Endothelial cell (in vitro differentiated cells): ENCODE measurements at regions not wholly inside any gene's neighbourhood (a gene's known extent, or its start where the extent isn't known, plus 50 kb on each side); places are given as distances from the start of the nearest gene placed in this dataset.

Experiments used
- DNase-seq: peaks from one replicate; pipeline ENCODE4 v3.0.0; 2021; ENCODE audit warnings: low spot score
- H3K27ac Mint-ChIP-seq: one replicate; pipeline ENCODE4 v1.8.0; 2021; ENCODE audit warnings: mixed read lengths, inconsistent platforms; ENCODE audit not compliant: unreplicated experiment
- H3K27me3 Mint-ChIP-seq: one replicate; pipeline ENCODE4 v1.8.0; 2021; ENCODE audit warnings: mild to moderate bottlenecking, moderate library complexity, mixed read lengths, inconsistent platforms; ENCODE audit not compliant: unreplicated experiment
- H3K36me3 Mint-ChIP-seq: one replicate; pipeline ENCODE4 v1.8.0; 2021; ENCODE audit warnings: mild to moderate bottlenecking, low read depth, mixed read lengths, inconsistent platforms; ENCODE audit not compliant: unreplicated experiment
- H3K4me1 Mint-ChIP-seq: one replicate; pipeline ENCODE4 v1.8.0; 2021; ENCODE audit warnings: mild to moderate bottlenecking, mixed read lengths, inconsistent platforms; ENCODE audit not compliant: unreplicated experiment
- H3K4me3 Mint-ChIP-seq: one replicate; pipeline ENCODE4 v1.8.0; 2021; ENCODE audit warnings: mild to moderate bottlenecking, mixed read lengths, inconsistent platforms; ENCODE audit not compliant: unreplicated experiment
- H3K9me3 Mint-ChIP-seq: one replicate; pipeline ENCODE4 v1.8.0; 2021; ENCODE audit warnings: mixed read lengths, inconsistent platforms; ENCODE audit not compliant: unreplicated experiment
- TF ChIP-seq, protein P1 (sequence below): fragments of 200-600 bp; sonication (generic); IDR thresholded peaks from one replicate; pipeline ENCODE4 v1.5.0; 2021; ENCODE audit warnings: antibody characterized with exemption; ENCODE audit not compliant: unreplicated experiment

DNA sequence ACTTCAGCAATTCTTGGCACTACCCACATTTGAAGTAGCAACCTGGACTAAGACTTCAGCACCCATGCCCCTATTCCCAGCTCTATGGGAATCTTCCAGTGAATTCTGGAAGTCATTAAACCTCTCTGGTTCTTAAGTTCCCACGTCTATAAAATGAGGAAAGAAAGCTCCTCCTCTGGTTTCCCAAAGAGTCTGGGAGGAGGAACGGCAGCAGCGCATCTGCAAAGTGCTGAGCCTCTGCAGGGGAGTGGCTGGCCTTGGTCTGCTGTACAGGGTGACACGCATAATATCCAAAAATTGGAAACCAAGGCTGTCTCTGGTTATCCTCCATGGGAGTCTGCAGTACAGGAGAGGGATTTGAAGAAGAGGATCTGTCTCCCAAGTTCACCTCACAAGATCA is 73.6 kb upstream of the TP53I11 start:
- H3K27me3 Mint-ChIP-seq = peaks cover 10% of the 10 kb centered on the region
- no peak overlapping the region for H3K4me3 Mint-ChIP-seq
- H3K4me1 Mint-ChIP-seq = peaks cover 45% of the 10 kb centered on the region
- TF ChIP-seq, protein P1, sequence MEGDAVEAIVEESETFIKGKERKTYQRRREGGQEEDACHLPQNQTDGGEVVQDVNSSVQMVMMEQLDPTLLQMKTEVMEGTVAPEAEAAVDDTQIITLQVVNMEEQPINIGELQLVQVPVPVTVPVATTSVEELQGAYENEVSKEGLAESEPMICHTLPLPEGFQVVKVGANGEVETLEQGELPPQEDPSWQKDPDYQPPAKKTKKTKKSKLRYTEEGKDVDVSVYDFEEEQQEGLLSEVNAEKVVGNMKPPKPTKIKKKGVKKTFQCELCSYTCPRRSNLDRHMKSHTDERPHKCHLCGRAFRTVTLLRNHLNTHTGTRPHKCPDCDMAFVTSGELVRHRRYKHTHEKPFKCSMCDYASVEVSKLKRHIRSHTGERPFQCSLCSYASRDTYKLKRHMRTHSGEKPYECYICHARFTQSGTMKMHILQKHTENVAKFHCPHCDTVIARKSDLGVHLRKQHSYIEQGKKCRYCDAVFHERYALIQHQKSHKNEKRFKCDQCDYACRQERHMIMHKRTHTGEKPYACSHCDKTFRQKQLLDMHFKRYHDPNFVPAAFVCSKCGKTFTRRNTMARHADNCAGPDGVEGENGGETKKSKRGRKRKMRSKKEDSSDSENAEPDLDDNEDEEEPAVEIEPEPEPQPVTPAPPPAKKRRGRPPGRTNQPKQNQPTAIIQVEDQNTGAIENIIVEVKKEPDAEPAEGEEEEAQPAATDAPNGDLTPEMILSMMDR = no peak
- peaks cover 5% of the 10 kb centered on the region for H3K36me3 Mint-ChIP-seq
- DNase-seq = no peak
- H3K27ac Mint-ChIP-seq = peak overlapping the region; percentile 38
- no peaks in the 10 kb centered on the region for H3K9me3 Mint-ChIP-seq

DNA sequence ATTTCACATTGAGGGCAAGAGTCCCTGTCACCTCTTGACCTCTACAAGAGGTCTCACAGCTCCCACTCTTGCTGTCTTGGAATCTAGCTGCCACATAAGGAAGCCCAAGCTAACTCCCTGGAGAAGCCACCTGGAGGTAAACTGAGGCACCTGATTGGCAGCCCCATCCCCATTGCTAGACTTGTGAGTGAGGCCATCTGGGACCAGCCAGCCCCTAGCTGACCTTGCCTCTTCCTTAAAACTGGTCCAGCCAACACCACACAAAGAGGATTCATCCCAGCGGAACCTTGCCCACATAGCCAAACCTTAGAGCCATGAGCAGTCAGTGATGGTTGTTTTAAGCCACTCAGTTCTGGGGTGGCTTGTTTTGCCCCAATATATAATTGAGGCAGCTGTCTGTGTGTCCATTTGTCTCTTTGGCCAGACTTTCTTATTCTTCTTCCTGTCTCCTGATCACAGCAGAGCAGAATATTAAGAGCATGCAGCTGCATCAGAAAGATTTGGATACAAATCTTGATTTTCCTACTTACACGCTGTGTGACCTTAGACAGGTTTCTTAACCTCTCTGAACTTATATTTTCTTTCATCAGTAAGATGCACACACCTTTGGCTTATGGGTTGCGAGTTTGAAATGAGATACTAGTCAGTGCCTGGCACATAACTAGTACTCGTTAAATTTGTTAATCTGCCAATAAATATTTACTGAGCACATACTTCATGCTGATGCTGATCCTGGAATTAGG is 74.3 kb upstream of the TP53I11 start:
- no peak for DNase-seq
- TF ChIP-seq, protein P1 = no peak
- Mint-ChIP-seq H3K4me3 (peak overlapping the region; percentile 28), H3K27me3 (peaks cover 10% of the 10 kb centered on the region), H3K4me1 (peaks cover 43% of the 10 kb centered on the region), H3K9me3 (no peaks in the 10 kb centered on the region), H3K36me3 (peaks cover 5% of the 10 kb centered on the region), H3K27ac (peak overlapping the region; percentile 97)

DNA sequence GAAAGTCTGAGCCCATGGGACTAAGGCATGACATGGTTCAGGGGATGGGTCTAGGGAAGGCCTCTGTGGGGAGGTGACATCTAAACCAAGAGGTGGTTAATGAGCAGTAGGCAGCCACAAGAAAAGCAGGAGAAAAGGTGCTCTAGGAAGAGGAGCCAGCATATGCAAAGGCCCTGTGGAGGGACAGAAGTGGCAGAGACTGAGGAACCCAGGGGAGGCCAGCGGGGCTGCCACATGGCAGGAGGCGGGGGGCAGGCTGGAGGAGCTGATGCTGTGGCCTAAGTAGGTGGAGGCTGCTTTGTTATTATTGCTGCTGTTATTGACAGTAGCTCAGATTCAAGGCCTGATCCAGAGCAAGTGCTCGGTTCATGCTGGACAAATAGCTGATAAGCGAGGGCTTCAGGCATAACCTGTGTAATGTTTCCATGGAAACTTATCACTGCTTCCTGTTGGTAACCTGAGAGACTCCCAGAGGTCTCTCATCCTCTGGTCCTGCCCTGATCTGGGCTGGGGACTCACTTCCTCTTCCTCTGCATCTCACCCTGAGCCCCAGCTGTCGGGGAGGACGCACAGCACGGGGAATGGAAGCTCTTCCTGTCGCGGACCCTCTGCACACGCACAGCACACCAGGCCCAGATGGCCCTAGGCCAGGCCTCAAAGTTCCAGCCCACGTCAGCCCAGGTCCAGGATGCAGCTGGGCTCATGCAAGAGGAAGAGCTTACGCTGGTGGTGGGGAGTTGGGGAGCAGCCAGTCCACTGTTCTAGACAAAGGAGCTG is 75.2 kb upstream of the TP53I11 start:
- peaks cover 10% of the 10 kb centered on the region for H3K27me3 Mint-ChIP-seq
- peak overlapping the region; percentile 62 for H3K4me3 Mint-ChIP-seq
- H3K4me1 Mint-ChIP-seq = peaks cover 34% of the 10 kb centered on the region
- no peaks in the 10 kb centered on the region for H3K9me3 Mint-ChIP-seq
- H3K36me3 Mint-ChIP-seq = peaks cover 5% of the 10 kb centered on the region
- peak overlapping the region; percentile 97 for H3K27ac Mint-ChIP-seq
- DNase-seq = peak; percentile 73
- TF ChIP-seq, protein P1 = no peak

DNA sequence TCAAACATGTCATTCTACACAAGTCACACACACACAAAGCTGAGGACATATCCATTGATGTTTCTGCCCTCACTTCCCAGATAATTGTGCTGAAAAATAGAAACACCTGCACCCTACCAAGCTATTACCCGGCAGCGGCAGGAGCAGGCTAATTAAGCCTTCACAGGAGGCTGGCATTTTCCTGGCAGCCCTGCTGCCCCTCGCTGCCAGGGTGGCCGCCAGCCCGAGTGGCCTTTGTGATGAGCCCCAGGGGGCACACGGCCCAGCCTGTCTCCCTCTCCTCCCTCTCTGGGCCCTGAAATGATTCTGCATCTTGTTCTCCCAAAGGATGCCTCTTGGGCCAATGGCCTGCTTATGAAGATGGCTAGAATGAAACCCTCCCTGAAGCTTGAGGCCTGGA is 76.2 kb upstream of the TP53I11 start:
- H3K27me3 Mint-ChIP-seq = peaks cover 10% of the 10 kb centered on the region
- peaks cover 5% of the 10 kb centered on the region for H3K36me3 Mint-ChIP-seq
- DNase-seq = no peak
- peak overlapping the region; percentile 97 for H3K27ac Mint-ChIP-seq
- H3K4me3 Mint-ChIP-seq = no peak overlapping the region
- TF ChIP-seq, protein P1 = no peak
- H3K4me1 Mint-ChIP-seq = peaks cover 28% of the 10 kb centered on the region
- no peaks in the 10 kb centered on the region for H3K9me3 Mint-ChIP-seq

DNA sequence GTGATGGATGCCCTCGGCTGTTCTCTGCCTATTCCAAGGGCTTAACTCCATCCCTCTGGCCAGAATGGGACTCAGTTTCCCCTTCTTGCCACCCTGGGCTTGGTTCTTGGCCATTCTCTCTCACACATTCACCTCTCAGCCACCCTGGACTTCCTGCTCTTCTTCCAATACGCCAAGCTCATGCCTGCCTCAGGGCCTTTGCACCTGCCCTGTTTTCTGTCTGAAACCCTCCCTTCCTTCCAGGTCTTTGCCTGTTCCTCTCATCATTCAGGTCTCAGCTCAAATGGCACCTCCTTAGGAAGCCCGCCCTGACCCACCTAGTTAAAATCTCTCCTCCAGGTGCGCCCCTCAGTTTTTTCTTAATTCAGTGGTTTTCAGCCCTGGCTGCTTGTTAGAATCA is 76.6 kb upstream of the TP53I11 start:
- Mint-ChIP-seq H3K4me1 (peaks cover 27% of the 10 kb centered on the region), H3K4me3 (no peak overlapping the region), H3K9me3 (no peaks in the 10 kb centered on the region), H3K36me3 (peaks cover 5% of the 10 kb centered on the region), H3K27me3 (peaks cover 11% of the 10 kb centered on the region), H3K27ac (peak overlapping the region; percentile 82)
- DNase-seq = no peak
- TF ChIP-seq, protein P1 = no peak
